CD14-positive monocyte (primary cell): ENCODE measurements at regions not wholly inside any gene's neighbourhood (a gene's known extent, or its start where the extent isn't known, plus 50 kb on each side); places are given as distances from the start of the nearest gene placed in this dataset.

Experiments used
- DNase-seq, 3 donors: peaks; one replicate each; pipeline ENCODE4 v3.0.0-alpha.2; 2011 to 2022
- H2AFZ ChIP-seq: 2 replicates; pipeline ENCODE4 v1.6.0; 2012; ENCODE audit warnings: mild to moderate bottlenecking, low read depth, low read length, inconsistent platforms; ENCODE audit not compliant: insufficient read depth, poor library complexity, severe bottlenecking
- H3K27ac ChIP-seq, 2 donors: 1 replicate in 1 of 2; 2 replicates in 1 of 2; pipeline ENCODE4 v1.5.1; 2012 to 2013; ENCODE audit warnings: low read length in 2 of 2, control low read depth in 1 of 2, inconsistent platforms in 1 of 2, low read depth in 1 of 2, mild to moderate bottlenecking in 1 of 2
- H3K27me3 ChIP-seq, 2 donors: one replicate each; pipeline versions ENCODE4 v1.6.0 to v1.6.1; 2011 to 2013; ENCODE audit warnings: low read length in 2 of 2; ENCODE audit not compliant: control insufficient read depth in 2 of 2, insufficient read depth in 2 of 2
- H3K36me3 ChIP-seq, 2 donors: replicated peaks in 1 of 2; 1 replicate in 1 of 2; 2 replicates in 1 of 2; pipeline versions ENCODE4 v1.5.1 to v1.6.1; 2012 to 2013; ENCODE audit warnings: low read length in 2 of 2, control low read depth in 1 of 2, inconsistent platforms in 1 of 2, mild to moderate bottlenecking in 1 of 2; ENCODE audit not compliant: insufficient read depth in 2 of 2, control insufficient read depth in 1 of 2
- H3K4me1 ChIP-seq, 2 donors: 1 replicate in 1 of 2; 2 replicates in 1 of 2; pipeline versions ENCODE4 v1.5.1 to v1.6.1; 2012 to 2013; ENCODE audit warnings: low read length in 2 of 2, control low read depth in 1 of 2, inconsistent platforms in 1 of 2, mild to moderate bottlenecking in 1 of 2, moderate library complexity in 1 of 2; ENCODE audit not compliant: insufficient read depth in 2 of 2, control insufficient read depth in 1 of 2
- H3K4me2 ChIP-seq: replicated peaks from 2 replicates; pipeline ENCODE3; 2012; ENCODE audit warnings: low read length, moderate library complexity, mild to moderate bottlenecking; ENCODE audit not compliant: poor library complexity, severe bottlenecking; ENCODE audit errors: extremely low read depth
- H3K4me3 ChIP-seq, 3 experiments: fragments of 200-600 bp in 1 of 3; sonication (generic) in 1 of 3; replicated peaks in 1 of 3; 1 replicate in 2 of 3; 2 replicates in 1 of 3; pipeline ENCODE4 v1.5.1; 2011 to 2013; ENCODE audit warnings: low read length in 3 of 3, mild to moderate bottlenecking in 3 of 3, control low read depth in 2 of 3, low read depth in 2 of 3, inconsistent platforms in 1 of 3, moderate library complexity in 1 of 3
- H3K79me2 ChIP-seq: 2 replicates; pipeline ENCODE4 v1.6.0; 2012; ENCODE audit warnings: mild to moderate bottlenecking, control low read depth, inconsistent platforms, low read length, moderate library complexity; ENCODE audit not compliant: insufficient read depth
- H3K9ac ChIP-seq: 2 replicates; pipeline ENCODE4 v1.6.0; 2017; ENCODE audit warnings: low read length, mild to moderate bottlenecking; ENCODE audit not compliant: insufficient read depth, poor library complexity, severe bottlenecking
- H3K9me3 ChIP-seq, 2 donors: replicated peaks in 1 of 2; 1 replicate in 1 of 2; 2 replicates in 1 of 2; pipeline versions ENCODE4 v1.5.1 to v1.6.1; 2012 to 2013; ENCODE audit warnings: low read length in 2 of 2, control low read depth in 1 of 2; ENCODE audit not compliant: control insufficient read depth in 1 of 2, insufficient read depth in 1 of 2
- H4K20me1 ChIP-seq: 2 replicates; pipeline ENCODE4 v1.6.0; 2012; ENCODE audit warnings: mild to moderate bottlenecking, low read length, control low read depth, moderate library complexity; ENCODE audit not compliant: insufficient read depth
- H3K27ac Mint-ChIP-seq, 7 donors: one replicate each; pipeline ENCODE4 v1.8.0; 2020; ENCODE audit warnings: mild to moderate bottlenecking in 7 of 7, mixed read lengths in 7 of 7, moderate library complexity in 6 of 7, inconsistent platforms in 2 of 7
- H3K27me3 Mint-ChIP-seq, 3 donors: one replicate each; pipeline ENCODE4 v1.8.0; 2021 to 2022; ENCODE audit warnings: low read depth in 3 of 3, mild to moderate bottlenecking in 3 of 3, mixed read lengths in 3 of 3, moderate library complexity in 3 of 3, inconsistent platforms in 1 of 3
- H3K36me3 Mint-ChIP-seq, 2 donors: one replicate each; pipeline ENCODE4 v1.8.0; 2020; ENCODE audit warnings: mixed read lengths in 2 of 2, inconsistent platforms in 1 of 2, mild to moderate bottlenecking in 1 of 2
- H3K4me1 Mint-ChIP-seq: one replicate; pipeline ENCODE4 v1.8.0; 2020; ENCODE audit warnings: mild to moderate bottlenecking, mixed read lengths
- H3K4me3 Mint-ChIP-seq, 2 donors: one replicate each; pipeline ENCODE4 v1.8.0; 2020; ENCODE audit warnings: mild to moderate bottlenecking in 2 of 2, mixed read lengths in 2 of 2, moderate library complexity in 1 of 2
- H3K9me3 Mint-ChIP-seq, 7 donors: one replicate each; pipeline ENCODE4 v1.8.0; 2020 to 2022; ENCODE audit warnings: mixed read lengths in 7 of 7, mild to moderate bottlenecking in 6 of 7, moderate library complexity in 6 of 7, inconsistent platforms in 2 of 7
- CTCF ChIP-seq: fragments of 200-600 bp; IDR thresholded peaks from one replicate; pipeline ENCODE4 v1.8.0; 2022; ENCODE audit warnings: antibody characterized with exemption, mild to moderate bottlenecking
- WGBS: methylation state at CpG from one replicate; pipeline ENCODE4 v1.1.5; 2013; ENCODE audit warnings: missing lambda C conversion rate; ENCODE audit not compliant: insufficient coverage; 5-methylcytosine and 5-hydroxymethylcytosine counted together
- intact Hi-C, 2 donors: fragments of 100-400 bp; cut with micrococcal nuclease; formaldehyde crosslinking; loops; one replicate each; pipeline versions ENCODE4 v1.15.0 to v1.15.1; 2023

- no peak for DNase-seq
- H2AFZ ChIP-seq = no peak overlapping the region
- intact Hi-C loops = no loop called here
These were observed 119.0 kb upstream of the CBLB start for GRCh38 chr3:105987809-105988208.

GRCh38 chr3:105988540-105989212 lies 119.9 kb upstream of the CBLB start:
- no peak for DNase-seq
- no peak for TF ChIP-seq CTCF
- Histone ChIP-seq H3K4me1 (no peaks in the 10 kb centered on the region), H3K79me2 (no peaks in the 10 kb centered on the region), H3K27ac (no peak overlapping the region), H3K9me3 (no peaks in the 10 kb centered on the region), H4K20me1 (no peaks in the 10 kb centered on the region), H3K4me2 (no peak overlapping the region), H3K27me3 (no peaks in the 10 kb centered on the region), H3K4me3 (no peak overlapping the region), H3K9ac (no peak overlapping the region), H2AFZ (no peak overlapping the region), H3K36me3 (no peaks in the 10 kb centered on the region)
- Mint-ChIP-seq H3K36me3 (no peaks in the 10 kb centered on the region), H3K9me3 (peaks cover 4 to 21% (median 9%) of the 10 kb centered on the region in 7 donors), H3K27ac (no peak overlapping the region), H3K27me3 (peaks cover 0 to 2% (median 0%) of the 10 kb centered on the region in 3 donors), H3K4me1 (no peaks in the 10 kb centered on the region), H3K4me3 (no peak overlapping the region)
- intact Hi-C loops = no loop called here
- WGBS = no CpG with 5 or more reads among the region's 3 CpGs

More at GRCh38 chr3:105987809-105988208, 119.0 kb upstream of the CBLB start:
- H4K20me1 ChIP-seq = no peaks in the 10 kb centered on the region
- Mint-ChIP-seq H3K27me3 (peaks cover 0 to 2% (median 0%) of the 10 kb centered on the region in 3 donors), H3K4me1 (no peaks in the 10 kb centered on the region), H3K9me3 (peaks cover 4 to 20% (median 8%) of the 10 kb centered on the region in 7 donors), H3K36me3 (no peaks in the 10 kb centered on the region), H3K27ac (no peak overlapping the region), H3K4me3 (no peak overlapping the region)
- WGBS = 100% methylated on average over 1 of the region's 2 CpGs
- H3K36me3 ChIP-seq = no peaks in the 10 kb centered on the region
- H3K27me3 ChIP-seq = no peaks in the 10 kb centered on the region
- TF ChIP-seq CTCF = no peak
- H3K27ac ChIP-seq = no peak overlapping the region
- H3K4me1 ChIP-seq = no peaks in the 10 kb centered on the region
- no peak overlapping the region for H3K9ac ChIP-seq
- no peak overlapping the region for H3K4me3 ChIP-seq
- H3K79me2 ChIP-seq = no peaks in the 10 kb centered on the region
- H3K9me3 ChIP-seq = no peaks in the 10 kb centered on the region
- no peak overlapping the region for H3K4me2 ChIP-seq
